NT2/D1 (cell line): ENCODE measurements at regions not wholly inside any gene's neighbourhood (a gene's known extent, or its start where the extent isn't known, plus 50 kb on each side); places are given as distances from the start of the nearest gene placed in this dataset.

Experiments used
- SUZ12 ChIP-seq: IDR thresholded peaks from 2 replicates; pipeline ENCODE4 v1.6.1; 2011; ENCODE audit not compliant: insufficient read length, insufficient read depth; ENCODE audit errors: extremely low read depth
- YY1 ChIP-seq: IDR thresholded peaks from 2 replicates; pipeline ENCODE4 v1.6.1; 2011; ENCODE audit not compliant: insufficient read length, insufficient read depth

DNA sequence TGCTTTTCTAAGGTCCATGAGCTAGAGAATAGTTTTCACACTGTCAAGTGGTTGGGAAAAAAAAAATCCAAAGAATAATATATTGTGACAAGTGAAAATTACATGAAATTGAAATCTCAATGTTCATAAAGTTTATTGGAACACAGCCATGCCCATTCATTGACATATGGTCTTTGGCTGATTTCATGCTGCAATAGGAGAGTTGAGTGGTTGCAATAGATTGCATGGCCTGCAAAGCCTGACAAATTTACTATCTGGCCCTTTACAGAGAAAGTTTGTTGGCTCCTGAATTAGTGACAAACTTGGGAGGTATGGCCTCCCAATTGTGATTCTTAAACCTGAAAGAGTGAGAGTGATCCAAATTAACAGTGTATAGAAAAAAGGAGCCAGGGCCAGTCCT lies 115.5 kb upstream of the FAM9C start:
- no peak for TF ChIP-seq YY1
- no peak for TF ChIP-seq SUZ12
